ENCODE measurements at regions not wholly inside any gene's neighbourhood (a gene's known extent, or its start where the extent isn't known, plus 50 kb on each side); places are given as distances from the start of the nearest gene placed in this dataset.

DNA sequence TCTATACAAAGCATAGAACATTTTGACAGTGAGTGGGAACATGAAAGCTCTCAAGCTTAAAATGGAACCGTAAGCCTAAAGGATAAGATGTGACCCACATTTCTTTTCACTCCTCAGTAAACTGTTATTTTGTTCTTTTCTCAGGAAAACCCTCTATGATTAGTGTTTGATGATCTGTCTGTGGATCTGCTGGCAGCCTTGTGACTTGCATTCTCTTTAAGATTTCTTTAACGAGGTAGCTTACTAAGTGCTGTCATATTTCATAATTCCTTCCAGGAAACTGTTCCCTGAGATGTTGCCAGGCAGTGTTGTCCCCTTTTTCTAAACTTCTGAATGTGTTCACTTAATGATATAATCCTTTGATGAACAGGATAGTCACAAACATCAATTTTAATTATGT is 167.6 kb downstream of the PYDC2 start:
- Histone ChIP-seq H3K36me3 (ENCODE audit: insufficient read depth, low read length) (no peaks in the 10 kb centered on the region), H3K27me3 (ENCODE audit: control insufficient read depth in 1 of 2, insufficient read depth in 2 of 2, low read length in 2 of 2) (no peaks in the 10 kb centered on the region), H3K9me3 (ENCODE audit: control insufficient read depth in 1 of 2, insufficient read depth in 1 of 2, low read length in 2 of 2) (peaks cover 0 to 7% of the 10 kb centered on the region in 2 experiments), H3K4me1 (ENCODE audit: insufficient read depth, low read length) (no peaks in the 10 kb centered on the region), H3K4me3 (ENCODE audit: low read length) (no peak overlapping the region), H3K27ac (ENCODE audit: low read depth in 1 of 2, low read length in 2 of 2) (no peak overlapping the region)
- H3K36me3 Mint-ChIP-seq (ENCODE audit: low read depth): no peaks in the 10 kb centered on the region
- ATAC-seq (ENCODE audit: poor library complexity): no peak
- TF ChIP-seq, protein P1, sequence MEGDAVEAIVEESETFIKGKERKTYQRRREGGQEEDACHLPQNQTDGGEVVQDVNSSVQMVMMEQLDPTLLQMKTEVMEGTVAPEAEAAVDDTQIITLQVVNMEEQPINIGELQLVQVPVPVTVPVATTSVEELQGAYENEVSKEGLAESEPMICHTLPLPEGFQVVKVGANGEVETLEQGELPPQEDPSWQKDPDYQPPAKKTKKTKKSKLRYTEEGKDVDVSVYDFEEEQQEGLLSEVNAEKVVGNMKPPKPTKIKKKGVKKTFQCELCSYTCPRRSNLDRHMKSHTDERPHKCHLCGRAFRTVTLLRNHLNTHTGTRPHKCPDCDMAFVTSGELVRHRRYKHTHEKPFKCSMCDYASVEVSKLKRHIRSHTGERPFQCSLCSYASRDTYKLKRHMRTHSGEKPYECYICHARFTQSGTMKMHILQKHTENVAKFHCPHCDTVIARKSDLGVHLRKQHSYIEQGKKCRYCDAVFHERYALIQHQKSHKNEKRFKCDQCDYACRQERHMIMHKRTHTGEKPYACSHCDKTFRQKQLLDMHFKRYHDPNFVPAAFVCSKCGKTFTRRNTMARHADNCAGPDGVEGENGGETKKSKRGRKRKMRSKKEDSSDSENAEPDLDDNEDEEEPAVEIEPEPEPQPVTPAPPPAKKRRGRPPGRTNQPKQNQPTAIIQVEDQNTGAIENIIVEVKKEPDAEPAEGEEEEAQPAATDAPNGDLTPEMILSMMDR (IDR thresholded peaks at IDR 0.05): no peak
- H3K4me3 Mint-ChIP-seq: no peak overlapping the region
- CTCF ChIA-PET: no interaction called here
- H3K4me1 Mint-ChIP-seq (ENCODE audit: low read depth): no peaks in the 10 kb centered on the region
- H3K27me3 Mint-ChIP-seq: no peaks in the 10 kb centered on the region
- POLR2A ChIA-PET: no interaction called here
- no peak for DNase-seq
- no peaks in the 10 kb centered on the region for H3K9me3 Mint-ChIP-seq
- H3K27ac Mint-ChIP-seq: no peak overlapping the region
- intact Hi-C loops (cut with DNase I, micrococcal nuclease): no loop called here

DNA sequence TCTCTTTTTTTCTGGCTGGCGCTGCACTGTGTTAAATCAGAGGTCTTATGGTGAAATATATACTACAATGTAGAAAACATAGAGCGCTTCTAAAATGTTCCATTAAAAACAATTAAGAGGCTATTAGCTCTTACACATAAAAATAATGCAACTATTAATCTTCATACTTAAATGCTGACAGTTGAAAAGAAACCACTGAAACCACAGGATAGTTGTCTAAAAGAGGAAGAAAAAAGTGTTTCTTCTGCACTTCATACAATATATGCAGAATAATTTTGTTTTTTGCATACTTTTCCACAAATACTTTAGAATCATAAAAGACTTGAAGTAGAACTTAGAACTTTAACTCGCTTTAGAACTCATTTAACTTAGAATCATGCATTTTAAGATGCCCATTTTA is 170.5 kb downstream of the PYDC2 start:
- H3K4me3 ChIP-seq (ENCODE audit: low read length): no peak overlapping the region
- POLR2A ChIA-PET: no interaction called here
- H3K4me1 Mint-ChIP-seq (ENCODE audit: low read depth): no peaks in the 10 kb centered on the region
- no peaks in the 10 kb centered on the region for H3K36me3 ChIP-seq (ENCODE audit: insufficient read depth, low read length)
- no peaks in the 10 kb centered on the region for H3K36me3 Mint-ChIP-seq (ENCODE audit: low read depth)
- H3K27me3 Mint-ChIP-seq: no peaks in the 10 kb centered on the region
- CTCF ChIA-PET: no interaction called here
- no peaks in the 10 kb centered on the region for H3K27me3 ChIP-seq (ENCODE audit: control insufficient read depth in 1 of 2, insufficient read depth in 2 of 2, low read length in 2 of 2)
- no peak for ATAC-seq (ENCODE audit: poor library complexity)
- H3K9me3 Mint-ChIP-seq: no peaks in the 10 kb centered on the region
- DNase-seq: no peak
- peaks cover 0 to 7% of the 10 kb centered on the region in 2 experiments for H3K9me3 ChIP-seq (ENCODE audit: control insufficient read depth in 1 of 2, insufficient read depth in 1 of 2, low read length in 2 of 2)
- no peak overlapping the region for H3K27ac ChIP-seq (ENCODE audit: low read depth in 1 of 2, low read length in 2 of 2)
- H3K4me1 ChIP-seq (ENCODE audit: insufficient read depth, low read length): no peaks in the 10 kb centered on the region
- no peak overlapping the region for H3K4me3 Mint-ChIP-seq
- TF ChIP-seq, protein P1 (IDR thresholded peaks at IDR 0.05): no peak
- intact Hi-C loops (cut with DNase I, micrococcal nuclease): no loop called here
- H3K27ac Mint-ChIP-seq: no peak overlapping the region

DNA sequence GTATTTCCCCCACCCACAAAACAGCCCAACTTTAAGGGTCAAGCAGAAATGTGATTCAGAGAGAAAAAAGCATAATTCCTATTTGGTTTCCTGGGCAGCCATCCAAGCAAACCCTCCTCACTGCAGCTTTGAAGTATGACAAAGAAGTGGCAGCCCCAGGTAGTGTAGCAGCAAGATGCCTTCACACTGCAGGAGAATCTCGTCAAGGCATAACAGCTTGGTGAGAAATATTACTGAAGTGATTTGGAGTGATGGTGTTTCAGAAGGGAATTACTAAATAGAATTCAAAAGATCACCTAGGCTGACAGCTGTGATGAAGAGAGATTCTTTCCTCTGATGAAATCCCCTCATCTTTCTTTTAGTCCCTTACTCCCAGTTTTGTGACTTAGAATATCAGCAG is 173.9 kb downstream of the PYDC2 start:
- Histone ChIP-seq H3K27ac (ENCODE audit: low read depth in 1 of 2, low read length in 2 of 2) (no peak overlapping the region), H3K36me3 (ENCODE audit: insufficient read depth, low read length) (no peaks in the 10 kb centered on the region), H3K27me3 (ENCODE audit: control insufficient read depth in 1 of 2, insufficient read depth in 2 of 2, low read length in 2 of 2) (no peaks in the 10 kb centered on the region), H3K9me3 (ENCODE audit: control insufficient read depth in 1 of 2, insufficient read depth in 1 of 2, low read length in 2 of 2) (peaks cover 0 to 8% of the 10 kb centered on the region in 2 experiments), H3K4me3 (ENCODE audit: low read length) (no peak overlapping the region), H3K4me1 (ENCODE audit: insufficient read depth, low read length) (no peaks in the 10 kb centered on the region)
- ATAC-seq (ENCODE audit: poor library complexity) (no peak), DNase-seq (no peak)
- peaks cover 2% of the 10 kb centered on the region for H3K9me3 Mint-ChIP-seq
- no peaks in the 10 kb centered on the region for H3K4me1 Mint-ChIP-seq (ENCODE audit: low read depth)
- intact Hi-C loops (cut with DNase I, micrococcal nuclease): no loop called here
- H3K27me3 Mint-ChIP-seq: no peaks in the 10 kb centered on the region
- no peak overlapping the region for H3K4me3 Mint-ChIP-seq
- no peaks in the 10 kb centered on the region for H3K36me3 Mint-ChIP-seq (ENCODE audit: low read depth)
- TF ChIP-seq, protein P1 (IDR thresholded peaks at IDR 0.05): no peak
- ChIA-PET POLR2A (no interaction called here), CTCF (no interaction called here)
- no peak overlapping the region for H3K27ac Mint-ChIP-seq
